HepG2 (cell line): ENCODE measurements at regions not wholly inside any gene's neighbourhood (a gene's known extent, or its start where the extent isn't known, plus 50 kb on each side); places are given as distances from the start of the nearest gene placed in this dataset.

Experiments used
- ATAC-seq: fragments of 200-7000 bp; cut with Tn5 transposase; 3 replicates; pipeline ENCODE4 v1.9.1; 2020; ENCODE audit warnings: mild to moderate bottlenecking, moderate library complexity
- BruUV-seq: library from RNA; stranded (reverse); fragments of 400-500 nt; replicated peaks from 2 replicates; lab custom pipeline; 2021; lab: Mats Ljungman, UMichigan
- CTCF ChIA-PET: fragments of 300-600 bp; formaldehyde crosslinking; extraction: SDS; loops from one replicate; lab custom pipeline; 2021; ENCODE audit warnings: low total read pairs, inconsistent platforms, low intra/inter-chr PET ratio; lab: Yijun Ruan, JAX
- POLR2A ChIA-PET: fragments of 350-600 bp; sonication (Branson Sonifier 250); formaldehyde crosslinking; loops from one replicate; lab custom pipeline; 2020; ENCODE audit warnings: antibody characterized with exemption, inconsistent platforms; lab: Yijun Ruan, JAX
- DNase-seq: peaks from one replicate; pipeline ENCODE4 v3.0.0-alpha.2; 2015; ENCODE audit warnings: low spot score
- FAIRE-seq: peaks from 3 replicates; lab custom pipeline; 2011; peaks lifted over from hg19 to GRCh38; lab: Jason Lieb, UNC
- H2AFZ ChIP-seq: one replicate; pipeline ENCODE4 v1.6.1; 2011; ENCODE audit warnings: low read length, inconsistent platforms
- H3K27ac ChIP-seq: fragments of 300-600 bp; 3 replicates; pipeline ENCODE4 v1.8.0; 2011; ENCODE audit warnings: mixed run types, mild to moderate bottlenecking, mixed read lengths, low read length, inconsistent platforms; ENCODE audit not compliant: insufficient read depth; ENCODE audit errors: extremely low read length
- H3K27me3 ChIP-seq, 2 experiments: fragments of 200-600 bp in 1 of 2; 2 replicates in 1 of 2; 3 replicates in 1 of 2; pipeline versions ENCODE4 v1.6.0 to v1.8.0; 2011; ENCODE audit warnings: low read length in 2 of 2, mild to moderate bottlenecking in 2 of 2, moderate library complexity in 2 of 2, inconsistent platforms in 1 of 2; ENCODE audit not compliant: insufficient read depth in 2 of 2, control insufficient read depth in 1 of 2
- H3K36me3 ChIP-seq, 2 experiments: fragments of 200-600 bp in 1 of 2; replicated peaks in 1 of 2; 2 replicates in 1 of 2; 3 replicates in 1 of 2; pipeline versions ENCODE4 v1.5.1 to v1.8.0; 2011; ENCODE audit warnings: low read length in 2 of 2, inconsistent platforms in 1 of 2; ENCODE audit not compliant: insufficient read depth in 2 of 2, control insufficient read depth in 1 of 2
- H3K4me1 ChIP-seq: 2 replicates; pipeline ENCODE4 v1.5.1; 2012; ENCODE audit warnings: low read length, inconsistent platforms; ENCODE audit not compliant: insufficient read depth
- H3K4me2 ChIP-seq: 2 replicates; pipeline ENCODE4 v1.6.0; 2011; ENCODE audit warnings: low read depth, low read length, inconsistent platforms
- H3K4me3 ChIP-seq, 3 experiments: fragments of 200-600 bp in 1 of 3; sonication (generic), shearing (Covaris generic) in 1 of 3; replicated peaks in 1 of 3; 2 replicates each; pipeline ENCODE4 v1.5.1; 2011 to 2016; ENCODE audit warnings: low read length in 3 of 3, inconsistent platforms in 2 of 3, low read depth in 2 of 3, mild to moderate bottlenecking in 2 of 3, control low read depth in 1 of 3, mixed read lengths in 1 of 3; ENCODE audit not compliant: insufficient read depth in 1 of 3
- H3K79me2 ChIP-seq: one replicate; pipeline ENCODE4 v1.6.1; 2011; ENCODE audit warnings: low read length, inconsistent platforms; ENCODE audit not compliant: insufficient read depth
- H3K9ac ChIP-seq: 2 replicates; pipeline ENCODE4 v1.6.0; 2011; ENCODE audit warnings: mild to moderate bottlenecking, low read depth, low read length, inconsistent platforms; ENCODE audit not compliant: insufficient read depth
- H3K9me3 ChIP-seq: 2 replicates; pipeline ENCODE4 v1.5.1; 2012; ENCODE audit warnings: mild to moderate bottlenecking, low read length
- H4K20me1 ChIP-seq: 2 replicates; pipeline ENCODE4 v1.6.0; 2011; ENCODE audit warnings: inconsistent platforms, mild to moderate bottlenecking, low read length, moderate library complexity; ENCODE audit not compliant: insufficient read depth
- AKAP8 ChIP-seq: sonication (generic); formaldehyde crosslinking; IDR thresholded peaks from 2 replicates; pipeline ENCODE4 v1.5.1; 2020; ENCODE audit warnings: mild to moderate bottlenecking, missing genetic modification reagents
- CCDC6 ChIP-seq: sonication (generic); formaldehyde crosslinking; IDR thresholded peaks from 2 replicates; pipeline ENCODE4 v1.8.1; 2022; ENCODE audit warnings: mild to moderate bottlenecking, missing genetic modification reagents, moderate library complexity
- GTF3A ChIP-seq: sonication (generic); formaldehyde crosslinking; conservative IDR thresholded peaks from 2 replicates; pipeline ENCODE4 v1.4.0; 2020; ENCODE audit warnings: mild to moderate bottlenecking, missing genetic modification reagents
- HDAC1 ChIP-seq: sonication (generic); formaldehyde crosslinking; IDR thresholded peaks from 2 replicates; pipeline ENCODE4 v1.5.1; 2020; ENCODE audit warnings: mild to moderate bottlenecking, missing genetic modification reagents
- HDAC2 ChIP-seq: sonication (generic); formaldehyde crosslinking; IDR thresholded peaks from 2 replicates; pipeline ENCODE4 v1.4.0; 2020; ENCODE audit warnings: missing genetic modification reagents
- ISX ChIP-seq: sonication (generic); formaldehyde crosslinking; conservative IDR thresholded peaks from 2 replicates; pipeline ENCODE4 v1.5.0; 2020; ENCODE audit warnings: missing genetic modification reagents
- JDP2 ChIP-seq: sonication (generic); formaldehyde crosslinking; IDR thresholded peaks from 2 replicates; pipeline ENCODE4 v1.8.1; 2022; ENCODE audit warnings: missing genetic modification reagents, borderline replicate concordance
- MTERF4 ChIP-seq: sonication (generic); formaldehyde crosslinking; IDR thresholded peaks from 2 replicates; pipeline ENCODE4 v1.8.0; 2023; ENCODE audit warnings: mild to moderate bottlenecking, missing genetic modification reagents
- NPAS2 ChIP-seq: sonication (generic); formaldehyde crosslinking; IDR thresholded peaks from 2 replicates; pipeline ENCODE4 v1.8.0; 2022; ENCODE audit warnings: mild to moderate bottlenecking, missing genetic modification reagents, borderline replicate concordance
- PAF1 ChIP-seq: IDR thresholded peaks from 2 replicates; pipeline ENCODE4 v1.6.1; 2016; ENCODE audit warnings: missing genetic modification reagents, missing compliant biosample characterization
- TSC22D2 ChIP-seq: sonication (generic); formaldehyde crosslinking; IDR thresholded peaks from 2 replicates; pipeline ENCODE4 v1.5.1; 2020; ENCODE audit warnings: missing genetic modification reagents, mild to moderate bottlenecking, borderline replicate concordance
- ZNF12 ChIP-seq: sonication (generic); formaldehyde crosslinking; IDR thresholded peaks from 2 replicates; pipeline ENCODE4 v1.5.0; 2020; ENCODE audit warnings: missing genetic modification reagents
- ZNF441 ChIP-seq: sonication (generic); formaldehyde crosslinking; IDR thresholded peaks from 2 replicates; pipeline ENCODE4 v1.7.0; 2021; ENCODE audit warnings: missing genetic modification reagents, borderline replicate concordance
- ZNF616 ChIP-seq: sonication (generic); formaldehyde crosslinking; IDR thresholded peaks from 2 replicates; pipeline ENCODE4 v1.5.0; 2020; ENCODE audit warnings: low read depth, mild to moderate bottlenecking, missing genetic modification reagents
- ZNF788 ChIP-seq: sonication (generic); formaldehyde crosslinking; IDR thresholded peaks from 2 replicates; pipeline ENCODE4 v1.5.0; 2020; ENCODE audit warnings: mild to moderate bottlenecking, missing genetic modification reagents, borderline replicate concordance
- WGBS: methylation state at CpG from one replicate; pipeline ENCODE4 v1.1.6; 2017; ENCODE audit warnings: low lambda C conversion rate; 5-methylcytosine and 5-hydroxymethylcytosine counted together
- in situ Hi-C: cut with HindIII; loops from 2 replicates; pipeline ENCODE4 v1.10.0; 2017; ENCODE audit warnings: low pct_unique_long_range_greater_than_20kb; ENCODE audit not compliant: extremely low pct_ligation_motif_present
- intact Hi-C: fragments of 100-400 bp; cut with micrococcal nuclease; formaldehyde crosslinking; loops from one replicate; pipeline ENCODE4 v1.10.0; 2022; ENCODE audit not compliant: unreplicated experiment
- TF ChIP-seq, protein P1 (sequence below): sonication (generic); formaldehyde crosslinking; IDR thresholded peaks from 2 replicates; pipeline ENCODE4 v1.9.0; 2022; ENCODE audit warnings: missing genetic modification reagents, mild to moderate bottlenecking, borderline replicate concordance
- TF ChIP-seq, protein P2 (sequence below): sonication (generic); formaldehyde crosslinking; IDR thresholded peaks from 2 replicates; pipeline ENCODE4 v1.4.0; 2020; ENCODE audit warnings: mild to moderate bottlenecking, missing genetic modification reagents

DNA sequence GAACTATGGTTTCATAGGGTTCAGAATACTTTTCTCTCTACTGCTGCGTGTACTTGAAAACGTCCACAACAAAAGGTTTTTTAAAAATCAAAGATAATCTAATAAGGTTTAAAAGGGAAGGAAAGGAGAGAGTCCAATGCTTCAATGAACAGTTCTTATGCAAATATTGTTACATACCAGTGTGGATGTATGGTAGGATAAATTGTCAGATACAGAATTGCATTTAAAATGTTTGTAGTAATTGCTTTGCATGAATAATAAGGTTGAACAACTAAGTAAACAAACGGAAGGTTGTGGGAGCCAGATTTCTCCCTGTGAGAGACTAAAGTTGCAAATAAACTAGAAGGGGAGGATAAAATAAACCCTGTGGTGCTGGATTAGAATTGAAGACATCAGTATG is 53.8 kb upstream of the RBBP8 start:
- in situ Hi-C loops: no loop called here
- DNase-seq: no peak
- no peaks in the 10 kb centered on the region for H3K4me1 ChIP-seq
- H3K9me3 ChIP-seq: no peaks in the 10 kb centered on the region
- no peak overlapping the region for H3K4me3 ChIP-seq
- no peak overlapping the region for H3K4me2 ChIP-seq
- intact Hi-C loops: no loop called here
- ChIA-PET CTCF (no interaction called here), POLR2A (no interaction called here)
- 14% methylated on average over 3 of the region's 3 CpGs for WGBS
- no peaks in the 10 kb centered on the region for H3K79me2 ChIP-seq
- no TSS peak for BruUV-seq
- H2AFZ ChIP-seq: no peak overlapping the region
- no peaks in the 10 kb centered on the region for H3K27me3 ChIP-seq
- no peak overlapping the region for H3K27ac ChIP-seq
- TF ChIP-seq ZNF616 (CRISPR knock-in tag) (no peak), HDAC2 (CRISPR knock-in tag) (no peak), NPAS2 (no peak), ZNF441 (CRISPR knock-in tag) (no peak), TSC22D2 (CRISPR knock-in tag) (no peak), HDAC1 (CRISPR knock-in tag) (no peak), ZNF788 (CRISPR knock-in tag) (no peak), CCDC6 (no peak), AKAP8 (no peak), ISX (CRISPR knock-in tag) (no peak), ZNF12 (CRISPR knock-in tag) (no peak), PAF1 (CRISPR knock-in tag) (no peak), GTF3A (CRISPR knock-in tag) (no peak), JDP2 (CRISPR knock-in tag) (no peak), MTERF4 (CRISPR knock-in tag) (no peak)
- TF ChIP-seq, protein P1, sequence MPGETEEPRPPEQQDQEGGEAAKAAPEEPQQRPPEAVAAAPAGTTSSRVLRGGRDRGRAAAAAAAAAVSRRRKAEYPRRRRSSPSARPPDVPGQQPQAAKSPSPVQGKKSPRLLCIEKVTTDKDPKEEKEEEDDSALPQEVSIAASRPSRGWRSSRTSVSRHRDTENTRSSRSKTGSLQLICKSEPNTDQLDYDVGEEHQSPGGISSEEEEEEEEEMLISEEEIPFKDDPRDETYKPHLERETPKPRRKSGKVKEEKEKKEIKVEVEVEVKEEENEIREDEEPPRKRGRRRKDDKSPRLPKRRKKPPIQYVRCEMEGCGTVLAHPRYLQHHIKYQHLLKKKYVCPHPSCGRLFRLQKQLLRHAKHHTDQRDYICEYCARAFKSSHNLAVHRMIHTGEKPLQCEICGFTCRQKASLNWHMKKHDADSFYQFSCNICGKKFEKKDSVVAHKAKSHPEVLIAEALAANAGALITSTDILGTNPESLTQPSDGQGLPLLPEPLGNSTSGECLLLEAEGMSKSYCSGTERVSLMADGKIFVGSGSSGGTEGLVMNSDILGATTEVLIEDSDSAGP (CRISPR knock-in tag): no peak
- TF ChIP-seq, protein P2, sequence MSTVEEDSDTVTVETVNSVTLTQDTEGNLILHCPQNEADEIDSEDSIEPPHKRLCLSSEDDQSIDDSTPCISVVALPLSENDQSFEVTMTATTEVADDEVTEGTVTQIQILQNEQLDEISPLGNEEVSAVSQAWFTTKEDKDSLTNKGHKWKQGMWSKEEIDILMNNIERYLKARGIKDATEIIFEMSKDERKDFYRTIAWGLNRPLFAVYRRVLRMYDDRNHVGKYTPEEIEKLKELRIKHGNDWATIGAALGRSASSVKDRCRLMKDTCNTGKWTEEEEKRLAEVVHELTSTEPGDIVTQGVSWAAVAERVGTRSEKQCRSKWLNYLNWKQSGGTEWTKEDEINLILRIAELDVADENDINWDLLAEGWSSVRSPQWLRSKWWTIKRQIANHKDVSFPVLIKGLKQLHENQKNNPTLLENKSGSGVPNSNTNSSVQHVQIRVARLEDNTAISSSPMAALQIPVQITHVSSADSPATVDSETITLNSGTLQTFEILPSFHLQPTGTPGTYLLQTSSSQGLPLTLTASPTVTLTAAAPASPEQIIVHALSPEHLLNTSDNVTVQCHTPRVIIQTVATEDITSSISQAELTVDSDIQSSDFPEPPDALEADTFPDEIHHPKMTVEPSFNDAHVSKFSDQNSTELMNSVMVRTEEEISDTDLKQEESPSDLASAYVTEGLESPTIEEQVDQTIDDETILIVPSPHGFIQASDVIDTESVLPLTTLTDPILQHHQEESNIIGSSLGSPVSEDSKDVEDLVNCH (CRISPR knock-in tag): no peak
- FAIRE-seq: no peak
- ATAC-seq: no peak
- no peaks in the 10 kb centered on the region; the same call in 1 of the 2 replicates for H4K20me1 ChIP-seq
- H3K9ac ChIP-seq: no peak overlapping the region
- H3K36me3 ChIP-seq: no peaks in the 10 kb centered on the region
